GM19455 (cell line): ENCODE measurements at regions not wholly inside any gene's neighbourhood (a gene's known extent, or its start where the extent isn't known, plus 50 kb on each side); places are given as distances from the start of the nearest gene placed in this dataset.

Experiments used
- ATAC-seq: cut with Tn5 transposase; IDR thresholded peaks from one replicate; pipeline ENCODE4 v1.9.1; 2021; ENCODE audit not compliant: unreplicated experiment

GRCh38 chr3:6521369-6522113 lies 339.4 kb upstream of the GRM7 start:
- ATAC-seq: no peak

- ATAC-seq: no peak
These were observed 338.7 kb upstream of the GRM7 start for GRCh38 chr3:6522191-6522590.

- ATAC-seq: no peak
These were observed 337.9 kb upstream of the GRM7 start for GRCh38 chr3:6523043-6523442.

- no peak for ATAC-seq
These were observed 336.4 kb upstream of the GRM7 start for GRCh38 chr3:6524479-6524878.

GRCh38 chr3:6526321-6526720 lies 334.6 kb upstream of the GRM7 start:
- ATAC-seq: no peak

- ATAC-seq: no peak
These were observed 334.1 kb upstream of the GRM7 start for GRCh38 chr3:6526861-6527260.

GRCh38 chr3:6528951-6529350 lies 332.0 kb upstream of the GRM7 start:
- ATAC-seq: no peak

GRCh38 chr3:6531153-6531552 lies 329.8 kb upstream of the GRM7 start:
- ATAC-seq: no peak

GRCh38 chr3:6532101-6532500 lies 328.8 kb upstream of the GRM7 start:
- ATAC-seq: no peak

GRCh38 chr3:6540981-6541380 lies 319.9 kb upstream of the GRM7 start:
- ATAC-seq: no peak

GRCh38 chr3:6542795-6543194 lies 318.1 kb upstream of the GRM7 start:
- no peak for ATAC-seq

- no peak for ATAC-seq
These were observed 311.6 kb upstream of the GRM7 start for GRCh38 chr3:6549296-6549695.

GRCh38 chr3:6551165-6551564 lies 309.8 kb upstream of the GRM7 start:
- ATAC-seq: no peak

- no peak for ATAC-seq
These were observed 300.7 kb upstream of the GRM7 start for GRCh38 chr3:6560259-6560658.

- no peak for ATAC-seq
These were observed 293.7 kb upstream of the GRM7 start for GRCh38 chr3:6567241-6567640.

GRCh38 chr3:6568999-6569493 lies 291.9 kb upstream of the GRM7 start:
- no peak for ATAC-seq

GRCh38 chr3:6571448-6571847 lies 289.5 kb upstream of the GRM7 start:
- ATAC-seq: no peak

GRCh38 chr3:6577584-6577983 lies 283.3 kb upstream of the GRM7 start:
- no peak for ATAC-seq

GRCh38 chr3:6578526-6578925 lies 282.4 kb upstream of the GRM7 start:
- ATAC-seq: no peak

GRCh38 chr3:6580808-6581207 lies 280.1 kb upstream of the GRM7 start:
- ATAC-seq: no peak

GRCh38 chr3:6585360-6585759 lies 275.6 kb upstream of the GRM7 start:
- no peak for ATAC-seq

GRCh38 chr3:6600237-6600636 lies 260.7 kb upstream of the GRM7 start:
- ATAC-seq: no peak

GRCh38 chr3:6601374-6601773 lies 259.5 kb upstream of the GRM7 start:
- ATAC-seq: no peak
